CD4-positive, alpha-beta T cell treated with Interleukin-2 at 100 ng/mL for 4 hours (primary cell): ENCODE measurements at regions not wholly inside any gene's neighbourhood (a gene's known extent, or its start where the extent isn't known, plus 50 kb on each side); places are given as distances from the start of the nearest gene placed in this dataset.
"Not testable (repeated sequence)": the region's sequence is repeated elsewhere in the genome, so short reads cannot be mapped to it uniquely, and the experiment has no call there.

Source experiments
- DNase-seq: peaks from one replicate; pipeline ENCODE4 v3.0.0-alpha.2; 2020; ENCODE audit warnings: low spot score

GRCh38 chr5:148744380-148744779 lies 82.0 kb upstream of the ADRB2 start:
- not testable (repeated sequence) for DNase-seq

DNA sequence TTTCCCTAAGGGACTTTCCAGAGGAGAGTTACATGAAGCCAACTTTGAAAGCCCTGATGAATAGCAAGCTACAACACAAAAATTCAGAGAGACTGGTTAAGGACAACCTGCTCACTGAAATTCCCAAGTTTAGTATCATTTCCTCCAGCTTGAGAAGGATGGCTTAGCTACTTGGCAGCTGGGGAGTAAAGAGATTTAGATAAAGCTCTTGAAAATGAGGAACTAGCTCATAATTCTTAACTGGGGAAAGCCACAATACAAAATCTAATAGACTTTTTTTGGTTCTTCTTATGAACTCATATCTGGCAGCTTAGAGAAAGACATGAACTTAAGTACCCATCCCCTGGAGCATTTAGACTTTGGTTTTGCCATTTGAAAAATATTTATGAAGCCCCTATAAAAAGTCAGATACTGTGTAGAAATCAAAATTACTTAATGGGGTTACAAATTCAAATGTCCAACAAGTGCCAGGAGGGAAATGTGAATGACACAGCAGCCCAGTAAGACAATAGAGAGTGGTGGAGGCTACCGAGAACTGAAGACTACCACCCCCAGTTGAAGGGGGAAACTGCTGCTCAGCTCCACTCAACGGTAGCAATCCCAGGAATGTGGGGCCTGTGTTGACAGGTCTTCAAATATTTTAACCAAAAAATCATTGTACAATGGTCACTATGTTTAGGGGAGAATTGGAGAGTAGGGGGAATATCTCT lies 79.4 kb upstream of the ADRB2 start:
- DNase-seq, result no peak

GRCh38 chr5:148747536-148747906 lies 78.9 kb upstream of the ADRB2 start:
- no peak for DNase-seq

- no peak for DNase-seq
Observed at GRCh38 chr5:148748702-148749392, 77.6 kb upstream of the ADRB2 start.

GRCh38 chr5:148750614-148751013 lies 75.8 kb upstream of the ADRB2 start:
- no peak for DNase-seq

GRCh38 chr5:148751025-148751424 lies 75.4 kb upstream of the ADRB2 start:
- no peak for DNase-seq

- not testable (repeated sequence) for DNase-seq
Observed at GRCh38 chr5:148752375-148752774, 74.0 kb upstream of the ADRB2 start.

DNA sequence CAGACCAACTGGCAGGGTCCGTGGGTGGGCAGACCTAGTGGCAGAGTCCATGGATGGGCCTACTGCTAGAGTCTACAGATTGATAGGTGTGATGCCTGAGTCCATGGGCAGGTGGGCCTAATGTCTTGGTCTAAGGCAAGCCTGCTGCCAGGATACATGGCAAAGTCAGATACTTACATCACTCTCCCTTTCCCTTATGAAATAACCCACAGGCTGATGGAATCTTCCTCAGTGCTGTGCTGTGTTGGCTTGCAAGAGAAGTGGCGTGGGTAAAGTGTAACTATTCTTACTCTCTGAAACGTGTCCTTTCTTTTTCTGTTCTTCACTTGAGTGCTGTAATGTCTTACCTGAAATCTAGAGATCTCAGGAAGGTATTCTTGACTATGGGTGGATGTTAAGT lies 67.3 kb upstream of the ADRB2 start:
- DNase-seq, result no peak

DNA sequence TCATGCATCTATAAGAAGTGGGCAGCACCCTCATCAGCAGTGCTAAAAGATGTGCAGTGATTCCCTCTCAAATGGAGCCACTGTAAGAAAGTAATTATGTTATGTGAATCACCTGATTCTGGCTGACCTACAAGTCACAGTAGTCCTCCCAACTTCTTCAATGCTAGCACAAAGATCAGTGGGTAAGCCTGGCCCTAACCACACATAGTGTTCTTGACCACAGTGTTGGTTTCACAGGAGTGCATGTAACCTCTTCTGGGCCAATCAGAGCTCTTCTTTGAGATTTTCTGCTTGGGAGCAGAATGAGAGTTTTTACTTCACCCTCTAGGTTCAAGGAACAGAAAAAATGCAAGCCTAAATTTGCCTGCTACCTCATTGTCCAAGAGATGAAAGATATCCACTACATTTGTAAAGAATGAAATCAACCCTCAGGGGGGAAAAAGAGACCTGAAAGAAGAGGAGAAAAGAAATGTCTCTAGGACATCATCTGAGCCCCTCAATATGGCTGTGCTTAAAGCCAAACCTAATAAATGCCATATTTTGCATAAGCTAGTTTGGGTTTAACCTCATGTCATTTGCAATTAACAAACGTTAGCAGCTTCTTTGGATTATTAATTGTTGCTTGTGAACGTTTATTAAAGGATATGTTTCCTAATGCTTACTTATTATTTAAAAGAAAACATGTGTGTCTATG lies 65.3 kb upstream of the ADRB2 start:
- DNase-seq, result no peak

GRCh38 chr5:148763996-148764395 lies 62.4 kb upstream of the ADRB2 start:
- no peak for DNase-seq

DNA sequence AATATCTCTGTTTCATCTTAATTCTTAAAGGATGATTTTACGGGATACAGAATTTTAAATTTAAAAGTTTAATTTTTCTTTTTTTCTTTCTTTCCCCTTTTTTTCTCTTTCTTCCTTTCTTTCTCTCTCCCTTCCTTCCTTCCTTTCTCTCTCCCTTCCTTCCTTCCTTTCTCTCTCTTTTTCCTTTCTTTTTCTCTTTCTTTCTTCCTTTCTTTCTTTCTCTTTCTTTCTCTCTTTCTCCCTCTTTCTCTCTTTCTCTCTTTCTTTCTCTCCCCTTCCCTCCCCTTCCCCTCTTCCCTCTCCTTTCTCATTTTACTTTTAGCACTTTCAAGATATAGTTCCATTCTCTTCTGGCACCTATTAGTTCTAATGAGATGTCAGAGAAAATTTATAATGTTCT lies 61.4 kb upstream of the ADRB2 start:
- DNase-seq, result no peak

DNA sequence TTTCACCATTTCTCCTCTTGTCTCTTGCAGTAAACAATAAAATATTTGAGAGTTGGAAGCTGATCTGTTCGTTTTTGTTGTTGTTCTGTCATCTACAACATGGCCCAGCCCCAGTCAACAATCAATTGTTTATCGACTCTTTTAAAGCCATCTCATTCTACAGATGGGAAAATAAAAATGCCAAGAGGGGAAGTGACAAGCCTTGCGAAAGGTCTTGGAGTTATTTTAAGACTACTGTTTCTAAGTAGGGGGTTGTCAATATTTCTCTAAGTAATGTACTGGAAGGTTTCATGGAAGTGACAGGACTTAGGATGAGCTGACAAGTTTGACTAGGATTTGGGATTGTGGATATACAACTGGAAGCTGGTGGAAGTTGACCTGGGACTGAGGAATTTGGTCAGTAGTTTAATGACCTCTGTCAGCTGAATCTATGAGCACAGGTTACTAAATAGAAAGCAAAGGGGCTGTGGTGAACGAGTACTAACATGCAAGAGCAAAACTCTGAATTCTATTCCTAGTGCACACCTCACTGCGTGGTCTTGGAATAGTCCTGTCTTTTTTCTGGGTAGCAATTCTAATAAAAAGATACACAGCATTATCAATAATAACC lies 57.5 kb upstream of the ADRB2 start:
- DNase-seq, result no peak

DNA sequence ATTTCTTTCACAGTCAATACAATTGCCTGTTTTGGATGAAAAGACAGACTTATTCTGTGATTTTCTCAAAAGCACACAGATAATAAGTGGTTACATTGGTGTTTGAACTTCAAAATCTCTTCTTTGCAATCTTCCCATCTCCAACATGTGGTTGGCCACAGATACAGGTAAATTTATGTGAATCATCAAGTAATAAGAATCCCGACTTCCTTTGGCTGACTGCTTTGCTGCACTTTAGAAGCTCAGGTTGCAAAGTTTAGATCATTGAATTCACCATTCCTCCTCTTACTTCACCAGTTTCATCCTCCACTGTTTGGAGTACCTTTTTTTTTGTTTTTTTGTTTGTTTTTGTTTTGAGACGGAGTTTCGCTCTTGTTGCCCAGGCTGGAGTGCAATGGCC lies 56.5 kb upstream of the ADRB2 start:
- DNase-seq, result no peak

DNA sequence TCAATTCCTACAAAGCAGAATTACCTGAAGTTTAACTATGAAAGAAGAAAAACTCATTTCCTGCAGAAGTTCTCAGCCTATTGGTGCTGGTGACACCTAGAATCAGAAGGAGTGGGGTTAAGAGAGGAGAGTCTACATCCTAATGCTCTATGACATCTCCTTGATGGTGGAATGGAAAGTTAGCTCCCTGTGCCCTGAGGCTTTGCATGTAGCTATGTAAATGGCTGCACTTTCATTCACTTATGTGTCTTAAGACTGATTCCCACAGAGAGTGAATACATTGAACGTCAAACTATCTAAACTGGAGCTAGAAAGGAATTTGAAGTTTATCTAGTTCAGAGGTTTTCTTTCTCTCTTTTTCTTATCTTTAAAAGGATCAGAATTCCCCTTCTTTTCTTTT lies 52.1 kb upstream of the ADRB2 start:
- DNase-seq, result no peak

DNA sequence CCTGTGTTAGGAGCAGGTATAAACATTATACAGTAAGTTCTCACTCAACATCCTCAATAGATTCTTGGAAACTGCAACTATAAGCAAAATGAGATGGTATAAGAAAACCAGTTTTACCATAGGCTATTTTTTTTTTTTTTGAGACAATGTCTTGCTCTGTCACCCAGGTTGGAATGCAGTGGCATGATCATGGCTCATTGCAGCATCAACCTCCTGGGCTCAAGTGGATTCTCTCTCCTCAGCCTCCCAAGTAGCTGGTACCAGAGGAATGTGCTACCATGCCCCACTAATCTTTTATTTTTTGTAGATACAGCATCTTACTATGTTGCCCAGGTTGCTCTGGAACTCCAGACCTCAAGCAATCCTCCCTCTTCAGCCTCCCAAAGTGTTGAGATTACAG lies 50.1 kb upstream of the ADRB2 start:
- no peak for DNase-seq
